GM23338 (cell line): ENCODE measurements at regions not wholly inside any gene's neighbourhood (a gene's known extent, or its start where the extent isn't known, plus 50 kb on each side); places are given as distances from the start of the nearest gene placed in this dataset.

ENCODE experiments used
- ATAC-seq: fragments of 200-7000 bp; cut with Tn5 transposase; 3 replicates; pipeline ENCODE4 v1.9.1; 2020
- DNase-seq: peaks from one replicate; pipeline ENCODE4 v3.0.0-alpha.2; 2015; ENCODE audit warnings: low spot score
- H2AFZ ChIP-seq: fragments of 200-600 bp; sonication (generic); 2 replicates; pipeline ENCODE4 v1.8.0; 2016; ENCODE audit warnings: antibody characterized with exemption, mild to moderate bottlenecking, moderate library complexity
- H3F3A ChIP-seq: fragments of 200-600 bp; sonication (generic); replicated peaks from 2 replicates; pipeline ENCODE4 v1.8.0; 2017; ENCODE audit warnings: antibody characterized with exemption, mixed run types, low read depth
- H3K27ac ChIP-seq: fragments of 200-600 bp; sonication (generic); 2 replicates; pipeline ENCODE4 v1.6.1; 2016; ENCODE audit warnings: low read depth
- H3K27me3 ChIP-seq: fragments of 200-600 bp; sonication (generic); 2 replicates; pipeline ENCODE4 v1.8.0; 2016; ENCODE audit warnings: mild to moderate bottlenecking, mixed run types, moderate library complexity; ENCODE audit not compliant: insufficient read depth
- H3K36me3 ChIP-seq: fragments of 200-600 bp; sonication (generic); 2 replicates; pipeline ENCODE4 v1.8.0; 2016; ENCODE audit warnings: mild to moderate bottlenecking; ENCODE audit not compliant: insufficient read depth
- H3K4me1 ChIP-seq: fragments of 200-600 bp; sonication (generic); 2 replicates; pipeline ENCODE4 v1.8.0; 2016; ENCODE audit warnings: mild to moderate bottlenecking, moderate library complexity; ENCODE audit not compliant: insufficient read depth
- H3K4me2 ChIP-seq: fragments of 200-600 bp; sonication (generic); 2 replicates; pipeline ENCODE4 v1.7.1; 2017; ENCODE audit warnings: mixed run types
- H3K4me3 ChIP-seq: fragments of 200-600 bp; sonication (generic); 2 replicates; pipeline ENCODE4 v1.6.1; 2016; ENCODE audit warnings: mixed run types
- H3K79me2 ChIP-seq: fragments of 200-600 bp; sonication (generic); replicated peaks from 2 replicates; pipeline ENCODE4 v1.8.0; 2017; ENCODE audit warnings: mild to moderate bottlenecking; ENCODE audit not compliant: insufficient read depth
- H3K9me2 ChIP-seq: fragments of 200-600 bp; sonication (generic); 2 replicates; pipeline ENCODE4 v1.8.0; 2017; ENCODE audit not compliant: insufficient read depth
- H4K20me1 ChIP-seq: fragments of 200-600 bp; sonication (generic); replicated peaks from 2 replicates; pipeline ENCODE4 v1.8.0; 2017; ENCODE audit warnings: mild to moderate bottlenecking; ENCODE audit not compliant: insufficient read depth
- H3K27ac Mint-ChIP-seq: 2 replicates; pipeline ENCODE4 v1.8.0; 2020; ENCODE audit warnings: inconsistent platforms, mild to moderate bottlenecking, moderate library complexity, mixed read lengths
- H3K27me3 Mint-ChIP-seq: 3 replicates; pipeline ENCODE4 v1.8.0; 2022; ENCODE audit warnings: low read depth, mild to moderate bottlenecking, moderate library complexity, mixed read lengths, inconsistent platforms; ENCODE audit not compliant: insufficient read depth, poor library complexity
- H3K36me3 Mint-ChIP-seq: 3 replicates; pipeline ENCODE4 v1.8.0; 2021; ENCODE audit warnings: low read depth, mild to moderate bottlenecking, inconsistent platforms, moderate library complexity, mixed read lengths
- H3K4me1 Mint-ChIP-seq: 3 replicates; pipeline ENCODE4 v1.8.0; 2020; ENCODE audit warnings: mild to moderate bottlenecking, inconsistent platforms, mixed read lengths
- H3K4me3 Mint-ChIP-seq: 3 replicates; pipeline ENCODE4 v1.8.0; 2021; ENCODE audit warnings: moderate library complexity, mild to moderate bottlenecking, inconsistent platforms, mixed read lengths
- H3K9me3 Mint-ChIP-seq: 3 replicates; pipeline ENCODE4 v1.8.0; 2020; ENCODE audit warnings: moderate library complexity, mild to moderate bottlenecking, inconsistent platforms, mixed read lengths
- CREB1 ChIP-seq: fragments of 250-450 bp; sonication (Bioruptor Pico); IDR thresholded peaks from 2 replicates; pipeline ENCODE4 v1.5.0; 2020; ENCODE audit warnings: low read depth, mild to moderate bottlenecking, moderate library complexity
- EZH2 ChIP-seq: fragments of 200-600 bp; sonication (generic); IDR thresholded peaks from one replicate; pipeline ENCODE4 v1.8.0; 2017; ENCODE audit warnings: antibody characterized with exemption, mild to moderate bottlenecking, low read depth; ENCODE audit not compliant: unreplicated experiment
- NANOG ChIP-seq: IDR thresholded peaks from 2 replicates; pipeline ENCODE4 v1.6.1; 2016; ENCODE audit warnings: antibody characterized with exemption, borderline replicate concordance
- POLR2AphosphoS5 ChIP-seq: IDR thresholded peaks from 2 replicates; pipeline ENCODE4 v1.6.1; 2016; ENCODE audit warnings: antibody characterized with exemption, low read depth
- STAT1 ChIP-seq: IDR thresholded peaks from one replicate; pipeline ENCODE4 v1.6.1; 2016; ENCODE audit warnings: antibody characterized with exemption; ENCODE audit not compliant: unreplicated experiment
- ZNF114 ChIP-seq: fragments of 250-450 bp; sonication (Bioruptor Pico); IDR thresholded peaks from 2 replicates; pipeline ENCODE4 v1.5.0; 2020; ENCODE audit warnings: mild to moderate bottlenecking, moderate library complexity
- TF ChIP-seq, protein P1 (sequence below): fragments of 250-450 bp; sonication (Bioruptor Pico); IDR thresholded peaks from 2 replicates; pipeline ENCODE4 v1.5.0; 2020; ENCODE audit warnings: mild to moderate bottlenecking, moderate library complexity
- TF ChIP-seq, protein P2 (sequence below): IDR thresholded peaks from one replicate; pipeline ENCODE4 v1.6.1; 2018; ENCODE audit warnings: antibody characterized with exemption; ENCODE audit not compliant: unreplicated experiment

DNA sequence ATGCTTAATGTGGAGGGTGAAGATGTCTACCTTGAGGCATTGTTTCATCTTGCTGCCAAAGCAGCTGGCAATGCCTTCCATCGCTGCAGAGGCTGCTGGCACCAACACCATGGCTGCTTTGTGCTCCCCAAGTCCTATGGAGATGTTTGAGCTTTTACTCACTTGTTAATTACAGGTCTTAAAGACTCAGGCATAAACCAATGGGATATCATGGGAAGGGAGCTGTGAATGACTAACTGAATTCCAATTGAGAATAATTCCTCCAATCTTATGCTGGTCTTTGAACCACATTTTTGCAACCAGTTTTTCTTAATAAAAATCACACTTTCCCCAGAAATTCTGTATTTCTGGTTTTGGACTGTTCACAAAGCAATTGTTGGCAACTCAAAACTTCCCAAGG, 762.0 kb downstream of the GBE1 start (continued):
- TF ChIP-seq, protein P1, sequence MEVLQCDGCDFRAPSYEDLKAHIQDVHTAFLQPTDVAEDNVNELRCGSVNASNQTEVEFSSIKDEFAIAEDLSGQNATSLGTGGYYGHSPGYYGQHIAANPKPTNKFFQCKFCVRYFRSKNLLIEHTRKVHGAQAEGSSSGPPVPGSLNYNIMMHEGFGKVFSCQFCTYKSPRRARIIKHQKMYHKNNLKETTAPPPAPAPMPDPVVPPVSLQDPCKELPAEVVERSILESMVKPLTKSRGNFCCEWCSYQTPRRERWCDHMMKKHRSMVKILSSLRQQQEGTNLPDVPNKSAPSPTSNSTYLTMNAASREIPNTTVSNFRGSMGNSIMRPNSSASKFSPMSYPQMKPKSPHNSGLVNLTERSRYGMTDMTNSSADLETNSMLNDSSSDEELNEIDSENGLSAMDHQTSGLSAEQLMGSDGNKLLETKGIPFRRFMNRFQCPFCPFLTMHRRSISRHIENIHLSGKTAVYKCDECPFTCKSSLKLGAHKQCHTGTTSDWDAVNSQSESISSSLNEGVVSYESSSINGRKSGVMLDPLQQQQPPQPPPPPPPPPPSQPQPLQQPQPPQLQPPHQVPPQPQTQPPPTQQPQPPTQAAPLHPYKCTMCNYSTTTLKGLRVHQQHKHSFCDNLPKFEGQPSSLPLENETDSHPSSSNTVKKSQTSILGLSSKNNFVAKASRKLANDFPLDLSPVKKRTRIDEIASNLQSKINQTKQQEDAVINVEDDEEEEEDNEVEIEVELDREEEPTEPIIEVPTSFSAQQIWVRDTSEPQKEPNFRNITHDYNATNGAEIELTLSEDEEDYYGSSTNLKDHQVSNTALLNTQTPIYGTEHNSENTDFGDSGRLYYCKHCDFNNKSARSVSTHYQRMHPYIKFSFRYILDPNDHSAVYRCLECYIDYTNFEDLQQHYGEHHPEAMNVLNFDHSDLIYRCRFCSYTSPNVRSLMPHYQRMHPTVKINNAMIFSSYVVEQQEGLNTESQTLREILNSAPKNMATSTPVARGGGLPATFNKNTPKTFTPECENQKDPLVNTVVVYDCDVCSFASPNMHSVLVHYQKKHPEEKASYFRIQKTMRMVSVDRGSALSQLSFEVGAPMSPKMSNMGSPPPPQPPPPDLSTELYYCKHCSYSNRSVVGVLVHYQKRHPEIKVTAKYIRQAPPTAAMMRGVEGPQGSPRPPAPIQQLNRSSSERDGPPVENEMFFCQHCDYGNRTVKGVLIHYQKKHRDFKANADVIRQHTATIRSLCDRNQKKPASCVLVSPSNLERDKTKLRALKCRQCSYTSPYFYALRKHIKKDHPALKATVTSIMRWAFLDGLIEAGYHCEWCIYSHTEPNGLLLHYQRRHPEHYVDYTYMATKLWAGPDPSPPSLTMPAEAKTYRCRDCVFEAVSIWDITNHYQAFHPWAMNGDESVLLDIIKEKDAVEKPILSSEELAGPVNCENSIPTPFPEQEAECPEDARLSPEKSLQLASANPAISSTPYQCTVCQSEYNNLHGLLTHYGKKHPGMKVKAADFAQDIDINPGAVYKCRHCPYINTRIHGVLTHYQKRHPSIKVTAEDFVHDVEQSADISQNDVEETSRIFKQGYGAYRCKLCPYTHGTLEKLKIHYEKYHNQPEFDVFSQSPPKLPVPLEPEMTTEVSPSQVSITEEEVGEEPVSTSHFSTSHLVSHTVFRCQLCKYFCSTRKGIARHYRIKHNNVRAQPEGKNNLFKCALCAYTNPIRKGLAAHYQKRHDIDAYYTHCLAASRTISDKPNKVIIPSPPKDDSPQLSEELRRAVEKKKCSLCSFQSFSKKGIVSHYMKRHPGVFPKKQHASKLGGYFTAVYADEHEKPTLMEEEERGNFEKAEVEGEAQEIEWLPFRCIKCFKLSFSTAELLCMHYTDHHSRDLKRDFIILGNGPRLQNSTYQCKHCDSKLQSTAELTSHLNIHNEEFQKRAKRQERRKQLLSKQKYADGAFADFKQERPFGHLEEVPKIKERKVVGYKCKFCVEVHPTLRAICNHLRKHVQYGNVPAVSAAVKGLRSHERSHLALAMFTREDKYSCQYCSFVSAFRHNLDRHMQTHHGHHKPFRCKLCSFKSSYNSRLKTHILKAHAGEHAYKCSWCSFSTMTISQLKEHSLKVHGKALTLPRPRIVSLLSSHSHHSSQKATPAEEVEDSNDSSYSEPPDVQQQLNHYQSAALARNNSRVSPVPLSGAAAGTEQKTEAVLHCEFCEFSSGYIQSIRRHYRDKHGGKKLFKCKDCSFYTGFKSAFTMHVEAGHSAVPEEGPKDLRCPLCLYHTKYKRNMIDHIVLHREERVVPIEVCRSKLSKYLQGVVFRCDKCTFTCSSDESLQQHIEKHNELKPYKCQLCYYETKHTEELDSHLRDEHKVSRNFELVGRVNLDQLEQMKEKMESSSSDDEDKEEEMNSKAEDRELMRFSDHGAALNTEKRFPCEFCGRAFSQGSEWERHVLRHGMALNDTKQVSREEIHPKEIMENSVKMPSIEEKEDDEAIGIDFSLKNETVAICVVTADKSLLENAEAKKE = no peak
- TF ChIP-seq POLR2AphosphoS5 (no peak), CREB1 (CRISPR knock-in tag) (no peak)

DNA sequence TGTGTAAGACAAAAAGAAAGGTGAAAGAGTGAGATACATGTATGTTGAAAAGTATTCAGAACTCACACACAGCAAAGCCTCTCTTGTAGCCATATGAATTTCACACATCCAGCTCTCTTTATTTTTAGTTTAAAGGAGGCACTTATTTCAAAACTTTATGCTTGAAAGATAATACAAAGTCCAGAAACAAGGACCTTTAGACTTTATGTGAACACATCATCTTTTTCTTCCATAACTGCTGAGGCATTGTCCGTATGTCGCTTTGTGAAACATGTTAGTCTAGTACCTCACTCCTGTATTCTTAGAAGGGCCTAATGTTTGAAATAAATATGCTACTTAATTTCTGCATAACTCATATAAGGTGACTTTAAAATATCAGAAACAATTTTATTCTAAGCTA, 763.4 kb downstream of the GBE1 start:
- 0 out of 2 replicates have a peak, but pooled peaks cover 3% of the 10 kb centered on the region for H3K9me2 ChIP-seq
- H3K4me2 ChIP-seq = no peak overlapping the region
- Mint-ChIP-seq H3K36me3 (no peaks in the 10 kb centered on the region), H3K27me3 (peaks cover 1% of the 10 kb centered on the region), H3K9me3 (no peaks in the 10 kb centered on the region), H3K4me3 (no peak overlapping the region), H3K4me1 (no peaks in the 10 kb centered on the region), H3K27ac (no peak overlapping the region)
- no peak overlapping the region for H3K27ac ChIP-seq
- DNase-seq (no peak), ATAC-seq (no peak)
- no peaks in the 10 kb centered on the region for H3K36me3 ChIP-seq
- H3K79me2 ChIP-seq = no peaks in the 10 kb centered on the region
- no peak overlapping the region for H2AFZ ChIP-seq
- no peaks in the 10 kb centered on the region for H3K27me3 ChIP-seq
- no peaks in the 10 kb centered on the region for H4K20me1 ChIP-seq
- no peak overlapping the region for H3K4me3 ChIP-seq
- H3K4me1 ChIP-seq = no peaks in the 10 kb centered on the region
- no peaks in the 10 kb centered on the region for H3F3A ChIP-seq
- no peak for TF ChIP-seq POLR2AphosphoS5
- TF ChIP-seq, protein P2, sequence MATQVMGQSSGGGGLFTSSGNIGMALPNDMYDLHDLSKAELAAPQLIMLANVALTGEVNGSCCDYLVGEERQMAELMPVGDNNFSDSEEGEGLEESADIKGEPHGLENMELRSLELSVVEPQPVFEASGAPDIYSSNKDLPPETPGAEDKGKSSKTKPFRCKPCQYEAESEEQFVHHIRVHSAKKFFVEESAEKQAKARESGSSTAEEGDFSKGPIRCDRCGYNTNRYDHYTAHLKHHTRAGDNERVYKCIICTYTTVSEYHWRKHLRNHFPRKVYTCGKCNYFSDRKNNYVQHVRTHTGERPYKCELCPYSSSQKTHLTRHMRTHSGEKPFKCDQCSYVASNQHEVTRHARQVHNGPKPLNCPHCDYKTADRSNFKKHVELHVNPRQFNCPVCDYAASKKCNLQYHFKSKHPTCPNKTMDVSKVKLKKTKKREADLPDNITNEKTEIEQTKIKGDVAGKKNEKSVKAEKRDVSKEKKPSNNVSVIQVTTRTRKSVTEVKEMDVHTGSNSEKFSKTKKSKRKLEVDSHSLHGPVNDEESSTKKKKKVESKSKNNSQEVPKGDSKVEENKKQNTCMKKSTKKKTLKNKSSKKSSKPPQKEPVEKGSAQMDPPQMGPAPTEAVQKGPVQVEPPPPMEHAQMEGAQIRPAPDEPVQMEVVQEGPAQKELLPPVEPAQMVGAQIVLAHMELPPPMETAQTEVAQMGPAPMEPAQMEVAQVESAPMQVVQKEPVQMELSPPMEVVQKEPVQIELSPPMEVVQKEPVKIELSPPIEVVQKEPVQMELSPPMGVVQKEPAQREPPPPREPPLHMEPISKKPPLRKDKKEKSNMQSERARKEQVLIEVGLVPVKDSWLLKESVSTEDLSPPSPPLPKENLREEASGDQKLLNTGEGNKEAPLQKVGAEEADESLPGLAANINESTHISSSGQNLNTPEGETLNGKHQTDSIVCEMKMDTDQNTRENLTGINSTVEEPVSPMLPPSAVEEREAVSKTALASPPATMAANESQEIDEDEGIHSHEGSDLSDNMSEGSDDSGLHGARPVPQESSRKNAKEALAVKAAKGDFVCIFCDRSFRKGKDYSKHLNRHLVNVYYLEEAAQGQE = no peak
- TF ChIP-seq STAT1 = no peak
- no peak for TF ChIP-seq CREB1 (CRISPR knock-in tag)
- no peak for TF ChIP-seq NANOG
- no peak for TF ChIP-seq ZNF114 (CRISPR knock-in tag)
- TF ChIP-seq EZH2 = no peak
